H1 (cell line): ENCODE measurements at regions not wholly inside any gene's neighbourhood (a gene's known extent, or its start where the extent isn't known, plus 50 kb on each side); places are given as distances from the start of the nearest gene placed in this dataset.
A peak's percentile ranks its signal among the peaks of the same experiment; 100 is the strongest.

ENCODE experiments used
- CTCF ChIA-PET: fragments of 300-600 bp; sonication (Branson Sonifier 250); formaldehyde crosslinking; loops from one replicate; lab custom pipeline; 2021; ENCODE audit not compliant: partially characterized antibody; lab: Charles Lee
- POLR2A ChIA-PET: fragments of 300-600 bp; sonication (Branson Sonifier 250); formaldehyde crosslinking; loops from one replicate; lab custom pipeline; 2021; ENCODE audit warnings: inconsistent platforms; ENCODE audit not compliant: partially characterized antibody; lab: Charles Lee
- DNase-seq, 2 experiments: peaks; one replicate each; pipeline versions ENCODE4 v3.0.0 to v3.0.0-alpha.2; 2010 to 2022; ENCODE audit warnings: low spot score in 2 of 2, low read depth in 1 of 2, mixed read lengths in 1 of 2
- FAIRE-seq: peaks from 2 replicates; lab custom pipeline; 2011; peaks lifted over from hg19 to GRCh38; lab: Jason Lieb, UNC
- H2AFZ ChIP-seq: 2 replicates; pipeline ENCODE4 v1.8.1; 2012; ENCODE audit warnings: low read length, inconsistent platforms
- H2AK5ac ChIP-seq: 2 replicates; pipeline ENCODE4 v1.6.1; 2013; ENCODE audit warnings: low read depth, low read length
- H2BK120ac ChIP-seq: replicated peaks from 2 replicates; pipeline ENCODE3; 2013; ENCODE audit warnings: low read depth, low read length, inconsistent platforms
- H2BK12ac ChIP-seq: 2 replicates; pipeline ENCODE4 v1.6.1; 2013; ENCODE audit warnings: low read depth, low read length
- H2BK15ac ChIP-seq: 2 replicates; pipeline ENCODE4 v1.6.1; 2013; ENCODE audit warnings: low read length
- H2BK20ac ChIP-seq: 2 replicates; pipeline ENCODE4 v1.6.1; 2013; ENCODE audit warnings: low read length
- H2BK5ac ChIP-seq: 2 replicates; pipeline ENCODE4 v1.6.1; 2013; ENCODE audit warnings: low read depth, low read length
- H3K14ac ChIP-seq: 2 replicates; pipeline ENCODE4 v1.6.1; 2013; ENCODE audit warnings: inconsistent platforms; ENCODE audit not compliant: insufficient read length
- H3K18ac ChIP-seq: 2 replicates; pipeline ENCODE4 v1.6.1; 2013; ENCODE audit warnings: low read length; ENCODE audit errors: extremely low read depth
- H3K23ac ChIP-seq: 2 replicates; pipeline ENCODE4 v1.6.1; 2013; ENCODE audit warnings: inconsistent platforms; ENCODE audit not compliant: insufficient read length
- H3K23me2 ChIP-seq: 2 replicates; pipeline ENCODE4 v1.6.1; 2013; ENCODE audit warnings: low read depth, low read length
- H3K27ac ChIP-seq: 2 replicates; pipeline ENCODE4 v1.6.1; 2011; ENCODE audit warnings: low read depth, low read length, inconsistent platforms
- H3K27me3 ChIP-seq, 4 experiments: replicated peaks in 1 of 4; 1 replicate in 1 of 4; 2 replicates in 3 of 4; pipeline versions ENCODE4 v1.6.1 to v1.8.1; 2011 to 2013; ENCODE audit warnings: low read length in 3 of 4, mild to moderate bottlenecking in 3 of 4, inconsistent platforms in 2 of 4, mixed read lengths in 2 of 4, moderate library complexity in 1 of 4; ENCODE audit not compliant: control insufficient read depth in 3 of 4, insufficient read depth in 3 of 4; ENCODE audit errors: extremely low read depth in 1 of 4
- H3K36me3 ChIP-seq, 4 experiments: 2 replicates each; pipeline versions ENCODE4 v1.6.1 to v1.8.1; 2011 to 2013; ENCODE audit warnings: mild to moderate bottlenecking in 4 of 4, low read length in 3 of 4, moderate library complexity in 2 of 4, control low read depth in 1 of 4, inconsistent platforms in 1 of 4; ENCODE audit not compliant: insufficient read depth in 4 of 4, control insufficient read depth in 2 of 4
- H3K4ac ChIP-seq: replicated peaks from 2 replicates; pipeline ENCODE3; 2013; ENCODE audit warnings: low read length, low read depth, mixed read lengths, inconsistent platforms; ENCODE audit not compliant: insufficient read length
- H3K4me1 ChIP-seq, 4 experiments: replicated peaks in 1 of 4; 1 replicate in 1 of 4; 2 replicates in 3 of 4; pipeline versions ENCODE4 v1.6.1 to v1.8.1; 2011 to 2013; ENCODE audit warnings: low read length in 3 of 4, inconsistent platforms in 2 of 4, mixed read lengths in 1 of 4; ENCODE audit not compliant: insufficient read depth in 4 of 4, control insufficient read depth in 3 of 4
- H3K4me2 ChIP-seq, 2 experiments: 2 replicates each; pipeline versions ENCODE4 v1.6.1 to v1.8.1; 2011 to 2013; ENCODE audit warnings: low read depth in 2 of 2, low read length in 2 of 2, control low read depth in 1 of 2, inconsistent platforms in 1 of 2, mild to moderate bottlenecking in 1 of 2; ENCODE audit not compliant: insufficient read depth in 1 of 2
- H3K4me3 ChIP-seq, 4 experiments: fragments of 200-600, 300-600 bp in 1 of 4; sonication (generic), shearing (Covaris generic), sonication (Bioruptor Twin) in 1 of 4; 2 replicates each; pipeline versions ENCODE4 v1.5.1 to v1.8.1; 2011 to 2016; ENCODE audit warnings: low read length in 4 of 4, low read depth in 3 of 4, control low read depth in 2 of 4, inconsistent platforms in 2 of 4, mild to moderate bottlenecking in 2 of 4, mixed read lengths in 1 of 4, moderate library complexity in 1 of 4; ENCODE audit not compliant: insufficient read depth in 2 of 4; ENCODE audit errors: extremely low read depth in 1 of 4
- H3K56ac ChIP-seq: replicated peaks from 2 replicates; pipeline ENCODE3; 2013; ENCODE audit warnings: low read depth, mild to moderate bottlenecking, mixed read lengths, low read length, inconsistent platforms; ENCODE audit not compliant: insufficient read length
- H3K79me1 ChIP-seq: 2 replicates; pipeline ENCODE4 v1.6.1; 2013; ENCODE audit warnings: low read depth, low read length, control low read depth
- H3K79me2 ChIP-seq, 2 experiments: 2 replicates each; pipeline versions ENCODE4 v1.6.1 to v1.8.1; 2012 to 2013; ENCODE audit warnings: low read length in 2 of 2, mild to moderate bottlenecking in 2 of 2, inconsistent platforms in 1 of 2; ENCODE audit not compliant: insufficient read depth in 2 of 2, control insufficient read depth in 1 of 2
- H3K9ac ChIP-seq, 4 experiments: replicated peaks in 1 of 4; 1 replicate in 1 of 4; 2 replicates in 3 of 4; pipeline versions ENCODE4 v1.6.1 to v1.8.1; 2011 to 2013; ENCODE audit warnings: low read depth in 3 of 4, low read length in 3 of 4, control low read depth in 2 of 4, mild to moderate bottlenecking in 2 of 4, moderate library complexity in 2 of 4, inconsistent platforms in 1 of 4; ENCODE audit errors: extremely low read depth in 1 of 4
- H3K9me3 ChIP-seq, 2 experiments: 2 replicates each; pipeline versions ENCODE4 v1.6.1 to v1.8.1; 2012 to 2013; ENCODE audit warnings: mild to moderate bottlenecking in 2 of 2, moderate library complexity in 2 of 2, control low read depth in 1 of 2, inconsistent platforms in 1 of 2, low read depth in 1 of 2, low read length in 1 of 2, mixed read lengths in 1 of 2; ENCODE audit not compliant: insufficient read depth in 2 of 2
- H4K20me1 ChIP-seq, 2 experiments: replicated peaks in 1 of 2; 2 replicates each; pipeline versions ENCODE3 to v1.8.1; 2011 to 2013; ENCODE audit warnings: inconsistent platforms in 2 of 2, low read length in 2 of 2, mild to moderate bottlenecking in 1 of 2; ENCODE audit not compliant: insufficient read depth in 2 of 2, control insufficient read depth in 1 of 2
- H4K5ac ChIP-seq: 2 replicates; pipeline ENCODE4 v1.6.1; 2013; ENCODE audit warnings: low read length, low read depth, mixed read lengths, inconsistent platforms; ENCODE audit not compliant: insufficient read length
- H4K8ac ChIP-seq: 2 replicates; pipeline ENCODE4 v1.8.0; 2013; ENCODE audit warnings: mild to moderate bottlenecking, moderate library complexity, low read length, inconsistent platforms; ENCODE audit not compliant: insufficient read depth; ENCODE audit errors: extremely low read depth
- H4K91ac ChIP-seq: replicated peaks from 2 replicates; pipeline ENCODE3; 2013; ENCODE audit warnings: low read length, mixed read lengths, inconsistent platforms; ENCODE audit not compliant: insufficient read length
- CBX5 ChIP-seq: fragments of 300-800, 300-1000 bp; sonication (generic); IDR thresholded peaks from 2 replicates; pipeline ENCODE4 v1.7.1; 2016; ENCODE audit warnings: antibody characterized with exemption, low read length, low read depth
- CEBPB ChIP-seq: IDR thresholded peaks from 2 replicates; pipeline ENCODE4 v1.6.1; 2012; ENCODE audit warnings: low read depth, low read length
- CHD1 ChIP-seq: IDR thresholded peaks from 2 replicates; pipeline ENCODE4 v1.6.1; 2012; ENCODE audit warnings: low read depth, low read length, improper control_type of control experiment
- EZH2 ChIP-seq: fragments of 200-600 bp; sonication (generic); IDR thresholded peaks from 2 replicates; pipeline ENCODE4 v1.7.1; 2012; ENCODE audit warnings: low read depth, mild to moderate bottlenecking, moderate library complexity, low read length, inconsistent platforms; ENCODE audit not compliant: severe bottlenecking
- GABPA ChIP-seq: IDR thresholded peaks from 2 replicates; pipeline ENCODE4 v1.6.1; 2011; ENCODE audit warnings: mild to moderate bottlenecking, low read length, moderate library complexity, borderline replicate concordance; ENCODE audit not compliant: insufficient read depth
- MAX ChIP-seq: IDR thresholded peaks from 2 replicates; pipeline ENCODE4 v1.6.1; 2012; ENCODE audit warnings: inconsistent platforms
- NRF1 ChIP-seq: IDR thresholded peaks from 2 replicates; pipeline ENCODE4 v1.6.1; 2011; ENCODE audit warnings: mild to moderate bottlenecking, low read depth, low read length, improper control_type of control experiment
- POLR2AphosphoS5 ChIP-seq: IDR thresholded peaks from 2 replicates; pipeline ENCODE4 v1.6.1; 2011; ENCODE audit warnings: low read depth, low read length
- RFX5 ChIP-seq: IDR thresholded peaks from 2 replicates; pipeline ENCODE4 v1.6.1; 2011; ENCODE audit warnings: low read depth, low read length, improper control_type of control experiment, borderline replicate concordance
- SP1 ChIP-seq: IDR thresholded peaks from 2 replicates; pipeline ENCODE4 v1.6.1; 2011; ENCODE audit warnings: low read depth, low read length
- SUZ12 ChIP-seq: fragments of 200-600 bp; sonication (generic); IDR thresholded peaks from 2 replicates; pipeline ENCODE4 v1.6.1; 2012; ENCODE audit warnings: mild to moderate bottlenecking, inconsistent platforms, low read length, moderate library complexity, mixed read lengths
- YY1 ChIP-seq: IDR thresholded peaks from 2 replicates; pipeline ENCODE4 v1.6.1; 2011; ENCODE audit warnings: low read depth, mild to moderate bottlenecking, low read length
- WGBS, 2 experiments: shearing (Covaris generic) in 1 of 2; methylation state at CpG; one replicate each; pipeline versions ENCODE4 v1.1.6 to v1.1.7; 2013 to 2015; ENCODE audit warnings: low lambda C conversion rate in 2 of 2, mixed read lengths in 2 of 2, inconsistent platforms in 1 of 2, low coverage in 1 of 2, missing lambda C conversion rate in 1 of 2; ENCODE audit not compliant: insufficient replicate concordance in 2 of 2, insufficient coverage in 1 of 2, insufficient read length in 1 of 2; ENCODE audit errors: extremely low coverage in 1 of 2, missing lambda C conversion rate in 1 of 2; 5-methylcytosine and 5-hydroxymethylcytosine counted together

GRCh38 chr13:65642996-65643395, 1587.1 kb downstream of the PCDH9 start:
- Histone ChIP-seq H2AFZ (0 out of 2 replicates have a peak overlapping the region, but pooled peaks have one; percentile 25), H3K4me2 (no peak overlapping the region), H3K4me1 (no peaks in the 10 kb centered on the region), H4K8ac (no peak overlapping the region), H3K9ac (no peak overlapping the region), H3K4me3 (no peak overlapping the region), H3K27me3 (no peaks in the 10 kb centered on the region), H2BK15ac (no peak overlapping the region), H4K20me1 (no peaks in the 10 kb centered on the region), H3K14ac (no peak overlapping the region), H3K23ac (no peak overlapping the region), H2BK20ac (no peak overlapping the region), H3K18ac (no peak overlapping the region), H3K56ac (no peak overlapping the region), H3K27ac (no peak overlapping the region), H3K23me2 (no peaks in the 10 kb centered on the region; the same call in 1 of the 2 replicates), H3K36me3 (no peaks in the 10 kb centered on the region), H2BK12ac (no peak overlapping the region), H3K4ac (no peak overlapping the region), H4K5ac (no peak overlapping the region), H4K91ac (no peak overlapping the region), H2AK5ac (no peak overlapping the region), H2BK120ac (no peak overlapping the region), H3K79me1 (no peaks in the 10 kb centered on the region), H3K9me3 (no peaks in the 10 kb centered on the region), H3K79me2 (no peaks in the 10 kb centered on the region), H2BK5ac (no peak overlapping the region)
- TF ChIP-seq CEBPB (no peak), CBX5 (no peak), SUZ12 (no peak), YY1 (no peak), MAX (no peak), EZH2 (no peak), CHD1 (no peak), POLR2AphosphoS5 (no peak), NRF1 (no peak), SP1 (no peak), RFX5 (no peak), GABPA (no peak)
- FAIRE-seq = no peak
- CTCF ChIA-PET = no interaction called here
- WGBS, 2 experiments = 85% methylated on average over 4 of the region's 4 CpGs; no CpG with 5 or more reads in 1 of the 2 experiments
- POLR2A ChIA-PET = no interaction called here
- DNase-seq = no peak
